ENCODE measurements at regions not wholly inside any gene's neighbourhood (a gene's known extent, or its start where the extent isn't known, plus 50 kb on each side); places are given as distances from the start of the nearest gene placed in this dataset.

DNA sequence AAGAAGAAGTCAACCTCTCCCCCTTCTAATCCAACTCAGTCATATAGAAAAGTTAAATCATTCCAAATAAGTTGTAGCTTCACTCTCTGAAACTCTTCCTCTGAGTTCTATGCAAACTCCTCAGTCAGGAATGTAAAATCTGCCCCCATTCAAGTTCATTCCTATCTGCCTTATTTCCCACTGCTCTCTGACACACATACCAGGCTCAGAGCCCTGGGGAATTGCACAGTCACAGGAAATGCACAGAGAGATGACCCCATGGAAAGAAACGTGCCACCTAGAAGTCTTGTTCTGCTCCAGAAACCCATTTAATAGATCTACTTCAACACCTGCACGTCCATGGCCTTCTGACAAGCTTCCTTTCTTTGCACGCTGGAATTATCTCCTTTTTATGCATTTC, 236.0 kb upstream of the VCX3A start:
- H3K4me2 ChIP-seq, result no peak overlapping the region
- H3K4me1 ChIP-seq (ENCODE audit: insufficient read depth), result no peaks in the 10 kb centered on the region
- no peaks in the 10 kb centered on the region for H4K20me1 ChIP-seq (ENCODE audit: insufficient read depth, poor library complexity, severe bottlenecking)
- no peaks in the 10 kb centered on the region for H3K36me3 ChIP-seq (replicated peaks; ENCODE audit: insufficient read depth, low read depth)
- H3K27ac ChIP-seq, result no peak overlapping the region
- H3K79me2 ChIP-seq, result no peaks in the 10 kb centered on the region
- H2AFZ ChIP-seq, result no peak overlapping the region
- no peak for DNase-seq (ENCODE audit: low spot score)
- H3K9me2 ChIP-seq (replicated peaks; ENCODE audit: insufficient read depth), result no peaks in the 10 kb centered on the region
- peaks cover 2% of the 10 kb centered on the region for H3K9me3 ChIP-seq (ENCODE audit: low read depth)
- H3K4me3 ChIP-seq, result no peak overlapping the region
- TF ChIP-seq, protein P1, sequence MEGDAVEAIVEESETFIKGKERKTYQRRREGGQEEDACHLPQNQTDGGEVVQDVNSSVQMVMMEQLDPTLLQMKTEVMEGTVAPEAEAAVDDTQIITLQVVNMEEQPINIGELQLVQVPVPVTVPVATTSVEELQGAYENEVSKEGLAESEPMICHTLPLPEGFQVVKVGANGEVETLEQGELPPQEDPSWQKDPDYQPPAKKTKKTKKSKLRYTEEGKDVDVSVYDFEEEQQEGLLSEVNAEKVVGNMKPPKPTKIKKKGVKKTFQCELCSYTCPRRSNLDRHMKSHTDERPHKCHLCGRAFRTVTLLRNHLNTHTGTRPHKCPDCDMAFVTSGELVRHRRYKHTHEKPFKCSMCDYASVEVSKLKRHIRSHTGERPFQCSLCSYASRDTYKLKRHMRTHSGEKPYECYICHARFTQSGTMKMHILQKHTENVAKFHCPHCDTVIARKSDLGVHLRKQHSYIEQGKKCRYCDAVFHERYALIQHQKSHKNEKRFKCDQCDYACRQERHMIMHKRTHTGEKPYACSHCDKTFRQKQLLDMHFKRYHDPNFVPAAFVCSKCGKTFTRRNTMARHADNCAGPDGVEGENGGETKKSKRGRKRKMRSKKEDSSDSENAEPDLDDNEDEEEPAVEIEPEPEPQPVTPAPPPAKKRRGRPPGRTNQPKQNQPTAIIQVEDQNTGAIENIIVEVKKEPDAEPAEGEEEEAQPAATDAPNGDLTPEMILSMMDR (IDR thresholded peaks at IDR 0.05; ENCODE audit: poor library complexity), result no peak
- TF ChIP-seq EZH2phosphoT487 (IDR thresholded peaks at IDR 0.05; ENCODE audit: low read depth, severe bottlenecking, unreplicated experiment) (no peak), EZH2 (IDR thresholded peaks at IDR 0.05; ENCODE audit: borderline replicate concordance) (no peak)
- WGBS (ENCODE audit: low lambda C conversion rate, missing lambda C conversion rate), result 64% methylated on average over 3 of the region's 3 CpGs
- no peaks in the 10 kb centered on the region for H3K27me3 ChIP-seq

DNA sequence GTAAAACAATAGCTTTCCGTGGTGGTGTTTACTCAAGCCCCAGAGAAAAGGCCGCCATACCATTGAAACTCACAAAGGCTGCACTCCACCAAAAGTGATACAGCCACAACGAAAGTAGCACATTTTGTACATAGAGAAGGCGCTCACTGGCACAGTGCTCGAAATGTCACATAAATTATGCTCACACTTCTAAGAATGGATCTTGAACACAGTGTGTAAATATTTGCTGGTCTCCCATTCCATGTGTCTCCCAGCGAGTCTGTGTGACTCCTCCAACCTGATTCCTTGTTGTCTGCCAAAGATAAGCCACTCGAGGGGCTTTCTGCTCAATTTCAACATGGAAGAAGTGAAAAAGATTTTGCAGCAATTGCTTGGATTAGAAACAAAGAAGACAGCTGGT, 234.0 kb upstream of the VCX3A start:
- TF ChIP-seq EZH2phosphoT487 (IDR thresholded peaks at IDR 0.05; ENCODE audit: low read depth, severe bottlenecking, unreplicated experiment) (no peak), EZH2 (IDR thresholded peaks at IDR 0.05; ENCODE audit: borderline replicate concordance) (no peak)
- TF ChIP-seq, protein P1 (IDR thresholded peaks at IDR 0.05; ENCODE audit: poor library complexity), result no peak
- H3K9me2 ChIP-seq (replicated peaks; ENCODE audit: insufficient read depth), result no peaks in the 10 kb centered on the region
- no peaks in the 10 kb centered on the region for H3K4me1 ChIP-seq (ENCODE audit: insufficient read depth)
- H3K4me2 ChIP-seq, result no peak overlapping the region
- H3K4me3 ChIP-seq, result no peak overlapping the region
- H3K9me3 ChIP-seq (ENCODE audit: low read depth), result peaks cover 8% of the 10 kb centered on the region
- H3K27ac ChIP-seq, result no peak overlapping the region
- H3K27me3 ChIP-seq, result no peaks in the 10 kb centered on the region
- DNase-seq (ENCODE audit: low spot score), result no peak
- H4K20me1 ChIP-seq (ENCODE audit: insufficient read depth, poor library complexity, severe bottlenecking), result no peaks in the 10 kb centered on the region
- no peak overlapping the region for H2AFZ ChIP-seq
- H3K79me2 ChIP-seq, result no peaks in the 10 kb centered on the region
- WGBS (ENCODE audit: low lambda C conversion rate, missing lambda C conversion rate), result 54% methylated on average over 7 of the region's 7 CpGs
- no peaks in the 10 kb centered on the region for H3K36me3 ChIP-seq (replicated peaks; ENCODE audit: insufficient read depth, low read depth)

DNA sequence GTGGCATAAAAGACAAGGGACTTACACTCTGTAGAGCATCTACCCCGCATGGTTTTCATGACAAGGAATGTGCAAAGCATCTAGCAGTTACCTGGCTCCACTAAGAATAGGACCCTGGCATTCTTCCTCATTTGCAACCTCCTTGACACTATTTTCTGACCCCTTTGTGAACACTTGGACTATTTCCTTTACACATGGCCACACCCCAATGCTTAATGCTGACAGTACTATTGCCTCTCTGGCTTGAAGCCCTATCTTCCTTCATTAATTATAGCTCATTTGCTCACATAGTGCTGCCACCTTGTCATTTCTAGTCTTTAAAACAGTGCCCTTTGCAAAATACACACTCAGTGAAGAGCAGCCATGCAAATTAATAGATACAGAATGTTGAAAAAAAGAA, 226.3 kb upstream of the VCX3A start:
- Histone ChIP-seq H3K4me2 (no peak overlapping the region), H4K20me1 (ENCODE audit: insufficient read depth, poor library complexity, severe bottlenecking) (no peaks in the 10 kb centered on the region), H3K27me3 (no peaks in the 10 kb centered on the region), H3K79me2 (no peaks in the 10 kb centered on the region), H2AFZ (no peak overlapping the region), H3K4me1 (ENCODE audit: insufficient read depth) (no peaks in the 10 kb centered on the region), H3K4me3 (no peak overlapping the region), H3K27ac (no peak overlapping the region), H3K9me3 (ENCODE audit: low read depth) (peaks cover 8% of the 10 kb centered on the region), H3K36me3 (replicated peaks; ENCODE audit: insufficient read depth, low read depth) (no peaks in the 10 kb centered on the region), H3K9me2 (replicated peaks; ENCODE audit: insufficient read depth) (no peaks in the 10 kb centered on the region)
- WGBS (ENCODE audit: low lambda C conversion rate, missing lambda C conversion rate), result 79% methylated on average over 1 of the region's 1 CpG
- no peak for TF ChIP-seq EZH2 (IDR thresholded peaks at IDR 0.05; ENCODE audit: borderline replicate concordance)
- TF ChIP-seq EZH2phosphoT487 (IDR thresholded peaks at IDR 0.05; ENCODE audit: low read depth, severe bottlenecking, unreplicated experiment), result no peak
- TF ChIP-seq, protein P1 (IDR thresholded peaks at IDR 0.05; ENCODE audit: poor library complexity), result no peak
- DNase-seq (ENCODE audit: low spot score), result no peak

Measured in hepatocyte (in vitro differentiated cells).